Retina (tissue), 1 donor: ENCODE measurements at regions not wholly inside any gene's neighbourhood (a gene's known extent, or its start where the extent isn't known, plus 50 kb on each side); places are given as distances from the start of the nearest gene placed in this dataset.
A peak's percentile ranks its signal among the peaks of the same experiment; 100 is the strongest.

Source experiments
- DNase-seq: peaks from one replicate; pipeline ENCODE4 v3.0.0-alpha.2; 2016

DNA sequence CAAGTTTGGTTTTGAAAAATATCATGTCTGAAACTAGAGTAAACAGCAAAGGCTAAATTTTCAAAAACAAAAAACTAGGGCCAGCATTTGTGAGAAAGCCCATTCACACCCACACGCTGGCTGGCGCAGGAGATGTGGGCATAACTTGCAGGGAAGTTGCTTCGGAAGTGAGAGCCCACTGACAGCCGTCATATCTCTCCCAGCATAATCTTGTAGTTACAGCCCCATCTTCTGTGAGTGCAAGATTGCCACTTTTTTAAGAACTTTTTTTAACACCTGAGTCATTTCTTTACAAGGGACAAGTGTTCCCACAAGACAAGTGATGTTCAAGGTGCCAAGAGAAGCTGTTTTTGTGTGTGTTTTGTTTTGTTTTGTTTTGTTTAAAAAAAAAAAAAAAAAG lies 212.5 kb upstream of the CNR1 start:
- no peak for DNase-seq

GRCh38 chr6:88377976-88378568 lies 211.9 kb upstream of the CNR1 start:
- DNase-seq, result peak; percentile 56

DNA sequence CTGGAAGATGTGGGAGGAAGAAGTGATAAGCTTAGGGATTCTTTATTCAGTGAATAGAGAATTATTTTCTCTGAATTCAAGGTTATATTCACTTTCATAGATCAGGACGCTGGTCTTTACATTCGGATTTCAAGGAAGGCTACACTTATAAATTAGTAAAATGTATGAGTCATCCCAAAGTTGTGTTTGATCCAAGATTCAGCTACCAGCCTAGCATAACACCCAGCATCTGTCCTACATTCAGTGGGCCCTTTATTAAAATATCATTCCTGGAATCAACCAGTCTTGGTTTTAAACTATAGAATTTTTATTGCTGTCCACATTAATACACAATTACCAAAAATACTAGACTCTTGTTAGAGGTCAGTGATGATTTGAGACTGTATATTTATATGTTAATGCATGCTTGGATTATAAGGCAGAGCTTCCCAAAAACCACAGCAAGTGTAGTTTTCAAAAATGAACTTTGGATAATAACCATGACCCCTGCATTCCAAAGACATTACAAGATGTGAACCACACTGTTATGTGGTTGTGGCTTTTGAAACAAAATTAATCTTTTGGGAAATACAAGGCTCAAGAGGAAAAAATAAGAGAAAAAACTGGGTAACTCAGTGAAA lies 210.7 kb upstream of the CNR1 start:
- DNase-seq, result no peak

DNA sequence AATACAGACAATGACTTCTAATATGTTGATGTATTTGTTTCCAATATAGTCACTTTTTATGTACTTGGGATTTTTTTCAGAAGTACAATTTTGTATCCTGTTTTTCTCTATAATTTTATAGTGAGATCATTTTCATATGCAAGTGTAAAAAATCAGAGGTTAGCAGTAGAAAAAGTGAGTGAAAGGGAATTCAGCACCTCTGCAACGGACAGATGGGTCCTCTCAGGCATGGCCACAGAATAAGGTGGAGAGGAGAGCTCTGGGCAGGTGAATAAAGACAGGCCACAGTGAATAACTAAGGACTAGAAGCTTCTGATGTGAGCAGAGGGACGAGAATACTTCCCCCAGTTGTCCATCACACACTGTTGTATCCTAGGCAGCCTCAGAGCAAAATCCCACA lies 210.1 kb upstream of the CNR1 start:
- no peak for DNase-seq

DNA sequence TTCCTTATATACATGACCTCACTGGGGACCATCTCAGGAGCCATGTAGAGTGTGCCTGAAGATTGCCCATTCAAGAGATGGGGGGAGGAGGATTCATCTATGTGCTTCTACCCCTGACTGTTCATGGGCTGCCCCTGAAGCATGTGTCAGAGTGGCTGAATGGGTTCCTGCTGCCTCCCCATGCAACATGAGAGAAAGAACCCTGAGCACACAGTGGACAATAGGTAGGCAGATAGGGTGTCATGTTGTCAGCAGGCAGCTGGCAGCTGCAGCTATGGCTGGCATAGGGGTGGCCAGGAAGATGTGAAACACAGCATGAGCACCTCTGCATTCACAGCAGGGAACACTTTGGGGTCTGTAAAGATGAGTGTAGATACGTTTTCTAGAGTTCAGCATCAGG lies 208.4 kb upstream of the CNR1 start:
- DNase-seq, result no peak

DNA sequence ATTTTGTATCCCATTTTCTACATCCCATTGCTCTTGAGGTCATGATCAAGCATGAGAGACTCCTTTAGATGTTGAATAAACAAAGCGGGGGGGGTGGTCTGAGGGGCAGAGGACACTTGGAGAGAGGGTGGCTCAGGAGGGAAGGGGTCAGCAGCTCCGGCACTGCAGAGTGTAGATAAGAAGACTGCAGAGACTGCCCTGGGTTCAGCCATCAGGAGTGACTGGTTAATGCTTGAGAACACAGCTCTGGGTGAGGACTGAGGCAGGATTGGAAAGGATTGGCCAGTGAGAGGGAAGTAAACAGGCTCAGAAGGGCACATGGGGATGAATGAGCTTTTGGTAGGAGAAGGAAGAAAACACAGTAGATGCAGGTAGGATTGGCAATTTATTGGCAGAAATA lies 205.3 kb upstream of the CNR1 start:
- no peak for DNase-seq

GRCh38 chr6:88370127-88370710 lies 204.1 kb upstream of the CNR1 start:
- no peak for DNase-seq

DNA sequence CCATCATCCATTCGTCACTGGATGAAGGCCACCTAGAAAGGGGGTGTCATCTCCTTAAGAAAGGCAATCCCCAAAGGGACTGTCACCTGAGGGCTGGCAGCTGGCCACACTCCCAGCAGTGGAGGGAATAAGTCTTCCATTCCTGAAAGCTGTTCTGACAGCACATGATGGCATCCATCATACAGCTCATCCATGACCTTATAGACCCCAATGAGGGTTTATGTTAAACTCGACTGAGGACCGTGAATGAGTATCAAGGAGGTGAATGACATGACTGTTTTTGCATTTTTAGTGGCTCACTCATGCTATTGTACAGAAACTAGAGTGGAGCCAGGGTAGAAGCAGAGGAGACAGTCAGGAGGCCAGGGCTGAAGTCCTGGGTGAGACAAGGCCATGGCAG lies 203.1 kb upstream of the CNR1 start:
- no peak for DNase-seq

GRCh38 chr6:88368071-88368787 lies 202.1 kb upstream of the CNR1 start:
- no peak for DNase-seq

- DNase-seq, result no peak
These were observed 201.1 kb upstream of the CNR1 start for GRCh38 chr6:88367248-88367647.

DNA sequence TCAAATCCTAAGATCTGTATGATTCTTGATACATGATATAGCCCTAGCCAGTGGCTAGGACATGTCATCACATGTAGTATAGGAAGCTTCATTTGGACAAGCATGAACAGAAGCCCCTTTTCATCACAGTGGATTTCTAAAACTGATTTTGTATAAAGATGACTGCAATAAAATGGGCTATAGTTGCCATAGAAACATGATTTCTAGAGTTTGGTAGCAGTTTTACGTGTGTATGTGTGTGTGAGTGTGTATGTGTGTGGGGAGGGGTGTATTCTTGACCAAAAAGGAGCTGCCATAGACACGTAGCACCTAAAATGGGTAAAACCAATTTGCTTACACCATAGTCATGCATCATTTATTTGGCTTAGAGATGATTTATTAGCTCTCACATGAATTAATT lies 200.5 kb upstream of the CNR1 start:
- DNase-seq, result no peak

DNA sequence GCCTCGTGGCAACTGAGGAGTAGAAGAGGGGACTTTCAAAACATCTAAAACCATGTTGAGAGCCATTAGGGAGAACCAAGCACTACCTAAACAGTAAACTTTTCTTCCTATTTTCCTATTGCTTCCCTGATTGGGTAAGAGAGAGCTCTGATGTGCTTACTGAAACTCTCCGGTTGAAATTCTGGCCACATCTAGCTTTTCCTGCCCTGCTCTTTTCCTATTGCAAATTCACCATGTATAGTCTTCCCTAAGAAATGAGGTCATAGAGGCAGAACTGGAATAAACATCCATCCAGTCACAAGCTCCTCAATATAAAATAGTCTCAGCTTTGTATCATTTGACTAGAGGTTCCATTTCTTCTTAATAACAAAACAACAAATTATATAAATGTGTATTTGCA lies 199.5 kb upstream of the CNR1 start:
- DNase-seq, result no peak

DNA sequence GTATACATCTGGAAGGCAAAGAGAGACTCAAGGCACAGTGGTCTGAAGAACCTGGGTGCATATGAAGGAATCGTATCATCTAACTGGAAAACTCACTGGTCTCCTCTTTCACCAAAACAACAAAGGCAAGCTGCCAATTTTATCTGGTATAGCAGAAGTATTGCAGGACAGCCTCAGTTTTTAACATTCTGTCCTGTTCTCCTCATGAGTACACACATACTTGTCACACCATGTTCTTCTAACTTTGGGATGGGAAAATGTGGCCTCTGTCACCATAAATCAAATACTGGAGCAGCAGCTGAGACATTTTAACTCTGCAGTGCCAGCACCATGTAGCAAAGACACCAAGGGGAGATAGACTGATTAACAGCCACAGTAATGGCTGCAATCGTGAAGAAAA lies 199.1 kb upstream of the CNR1 start:
- DNase-seq, result no peak

DNA sequence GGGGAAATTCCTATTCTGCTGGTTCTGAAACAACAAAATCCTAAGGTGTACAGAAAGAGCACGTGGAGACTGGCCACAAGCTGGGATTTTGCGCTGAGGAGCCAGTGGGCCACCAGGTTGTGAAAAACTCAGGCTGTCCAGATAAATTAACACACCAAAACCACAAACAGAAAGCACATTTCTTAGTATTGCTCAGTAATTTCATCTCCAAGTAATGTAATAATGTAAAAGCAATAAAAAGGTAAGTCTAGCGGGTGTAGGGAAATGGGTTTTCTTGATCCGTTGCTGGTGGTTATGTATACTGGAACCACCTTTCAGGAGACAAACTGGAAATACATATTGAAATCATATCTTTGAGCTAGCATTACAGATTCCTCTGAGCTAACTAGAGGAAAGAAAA lies 195.6 kb upstream of the CNR1 start:
- no peak for DNase-seq

- no peak for DNase-seq
These were observed 195.2 kb upstream of the CNR1 start for GRCh38 chr6:88361298-88361697.

DNA sequence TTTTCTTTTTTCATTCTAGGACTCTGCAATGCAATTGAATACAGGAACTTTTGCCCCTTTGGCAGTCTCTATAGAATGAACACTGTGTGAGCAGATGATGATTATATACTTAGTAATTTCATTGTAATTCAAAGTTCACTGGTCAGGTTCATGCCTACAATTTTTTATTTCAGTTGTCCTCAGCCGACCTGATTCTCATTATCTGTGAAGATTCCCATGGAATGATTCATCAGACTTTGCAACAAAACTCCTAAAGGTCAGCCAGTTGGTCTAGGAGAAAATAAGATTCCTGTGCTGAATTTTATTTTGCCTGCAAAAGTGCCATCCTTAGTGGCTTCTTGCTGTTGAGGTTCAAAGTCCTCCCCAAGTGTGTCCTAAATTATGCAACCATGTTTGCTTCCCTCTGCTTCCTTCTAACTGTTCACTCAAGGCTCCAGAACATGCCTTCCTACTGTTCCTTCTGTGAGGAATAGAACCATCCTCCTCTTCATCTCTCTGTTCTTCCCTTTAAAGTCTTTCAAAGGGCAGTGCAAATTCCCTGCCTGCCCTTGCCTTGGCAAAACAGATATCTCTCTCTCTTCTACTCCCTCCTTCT lies 194.2 kb upstream of the CNR1 start:
- DNase-seq, result no peak

GRCh38 chr6:88359530-88360202 lies 193.5 kb upstream of the CNR1 start:
- DNase-seq, result no peak

DNA sequence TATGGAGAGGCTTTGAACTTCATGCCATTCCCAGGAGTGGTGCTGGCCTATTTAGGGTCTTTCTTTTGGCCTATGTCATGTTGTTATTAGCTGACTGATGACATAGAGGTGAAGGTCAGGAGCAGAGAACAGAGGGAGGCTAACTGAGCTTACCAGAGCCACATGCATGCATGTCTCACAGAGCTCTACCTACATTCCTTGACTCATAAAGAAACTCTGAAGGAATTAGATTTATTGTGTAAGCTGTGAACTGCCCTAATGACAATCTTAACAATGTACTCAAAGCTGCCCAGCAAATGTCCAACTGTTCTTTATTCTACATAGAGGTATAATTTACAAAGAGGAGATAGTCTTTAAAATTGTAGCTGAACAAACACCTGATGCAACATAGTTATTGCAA lies 192.7 kb upstream of the CNR1 start:
- DNase-seq, result no peak

DNA sequence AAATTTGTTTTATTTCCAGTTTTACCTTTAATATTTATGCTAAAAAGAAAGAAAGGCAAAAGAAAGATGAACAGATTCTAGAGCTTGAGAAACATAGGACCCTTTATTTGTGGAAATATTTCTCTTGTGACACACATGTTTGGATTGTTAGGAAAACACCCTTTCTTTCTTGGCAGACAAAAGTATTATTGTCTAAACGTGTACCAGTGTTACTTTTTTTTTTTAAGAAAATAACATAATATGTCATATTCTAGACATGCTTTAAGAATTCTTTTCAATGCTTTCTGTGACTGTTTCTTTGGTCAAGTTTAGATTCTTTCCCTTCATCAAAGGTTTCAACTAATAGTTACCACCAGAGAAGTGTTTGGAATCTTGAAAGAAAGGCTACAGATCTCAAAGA lies 183.4 kb upstream of the CNR1 start:
- no peak for DNase-seq

DNA sequence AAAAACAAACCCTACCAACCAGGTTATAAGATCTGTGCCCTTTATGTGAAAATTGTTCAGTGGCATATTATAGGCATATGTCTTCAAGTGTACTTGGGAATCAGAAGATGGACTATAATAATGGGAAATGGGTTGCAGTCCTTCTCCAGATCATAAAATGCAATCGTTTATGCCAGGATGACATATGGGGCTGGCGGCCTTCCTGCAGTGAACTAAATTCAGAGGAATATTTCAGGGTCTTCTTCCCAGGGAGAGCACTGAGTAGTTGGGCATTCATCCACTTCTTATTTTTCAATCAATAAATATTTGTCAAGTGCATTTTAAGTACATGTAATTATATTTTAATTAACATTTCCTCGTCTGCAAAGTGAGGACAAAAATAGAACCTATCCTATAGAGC lies 176.2 kb upstream of the CNR1 start:
- DNase-seq, result no peak

- no peak for DNase-seq
These were observed 173.6 kb upstream of the CNR1 start for GRCh38 chr6:88339761-88340160.

DNA sequence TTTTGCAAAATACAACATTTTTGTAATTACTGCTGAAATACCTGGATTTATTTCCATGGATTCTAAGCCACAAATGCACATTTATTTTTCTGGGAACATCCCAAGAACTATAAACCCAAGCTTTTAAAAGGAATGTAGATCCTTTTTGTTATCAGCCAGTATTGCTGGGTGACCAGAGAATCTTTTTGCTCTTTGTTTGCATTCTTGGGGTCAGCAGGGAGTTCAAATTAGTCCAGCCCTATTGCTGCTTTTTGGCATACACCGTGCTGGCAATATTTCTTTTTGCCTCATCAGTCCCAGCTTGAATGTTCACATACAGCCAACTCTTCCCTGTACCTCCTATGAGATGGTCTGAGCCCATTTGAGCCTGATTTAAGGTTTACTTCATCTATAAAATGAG lies 155.2 kb upstream of the CNR1 start:
- no peak for DNase-seq

GRCh38 chr6:88311561-88311960 lies 145.4 kb upstream of the CNR1 start:
- no peak for DNase-seq
